GM20431 (cell line): ENCODE measurements at regions not wholly inside any gene's neighbourhood (a gene's known extent, or its start where the extent isn't known, plus 50 kb on each side); places are given as distances from the start of the nearest gene placed in this dataset.

Experiments
- in situ Hi-C: fragments of 300-500 bp; cut with MseI, MboI; formaldehyde crosslinking; loops from one replicate; pipeline ENCODE4 v1.15.0; 2020; ENCODE audit warnings: low sequenced_read_pairs; ENCODE audit not compliant: unreplicated experiment

- in situ Hi-C loops = no loop called here
These were observed 144.1 kb upstream of the SERP2 start for GRCh38 chr13:44229371-44230030.

GRCh38 chr13:44230071-44230470, 143.6 kb upstream of the SERP2 start:
- in situ Hi-C loops = no loop called here

- in situ Hi-C loops = no loop called here
These were observed 142.9 kb upstream of the SERP2 start for GRCh38 chr13:44230736-44231135.

GRCh38 chr13:44231786-44232516, 141.7 kb upstream of the SERP2 start:
- in situ Hi-C loops = no loop called here

- in situ Hi-C loops = no loop called here
These were observed 140.8 kb upstream of the SERP2 start for GRCh38 chr13:44232774-44233173.

GRCh38 chr13:44234566-44234965, 139.1 kb upstream of the SERP2 start:
- in situ Hi-C loops = no loop called here

GRCh38 chr13:44236370-44236769, 137.3 kb upstream of the SERP2 start:
- in situ Hi-C loops = no loop called here

GRCh38 chr13:44236801-44237207, 136.8 kb upstream of the SERP2 start:
- in situ Hi-C loops = no loop called here

- in situ Hi-C loops = no loop called here
These were observed 136.3 kb upstream of the SERP2 start for GRCh38 chr13:44237276-44237767.

- in situ Hi-C loops = no loop called here
These were observed 135.7 kb upstream of the SERP2 start for GRCh38 chr13:44237881-44238421.

- in situ Hi-C loops = no loop called here
These were observed 132.9 kb upstream of the SERP2 start for GRCh38 chr13:44240611-44241145.

GRCh38 chr13:44241638-44242037, 132.0 kb upstream of the SERP2 start:
- in situ Hi-C loops = no loop called here

- in situ Hi-C loops = no loop called here
These were observed 130.9 kb upstream of the SERP2 start for GRCh38 chr13:44242766-44243165.

GRCh38 chr13:44243198-44243857, 130.3 kb upstream of the SERP2 start:
- in situ Hi-C loops = no loop called here

- in situ Hi-C loops = no loop called here
These were observed 129.3 kb upstream of the SERP2 start for GRCh38 chr13:44244288-44244687.

GRCh38 chr13:44249431-44249836, 124.2 kb upstream of the SERP2 start:
- in situ Hi-C loops = no loop called here

GRCh38 chr13:44252938-44253337, 120.7 kb upstream of the SERP2 start:
- in situ Hi-C loops = no loop called here

- in situ Hi-C loops = no loop called here
These were observed 117.8 kb upstream of the SERP2 start for GRCh38 chr13:44255771-44256364.

GRCh38 chr13:44257796-44258195, 115.8 kb upstream of the SERP2 start:
- in situ Hi-C loops = no loop called here
